Thyroid gland (tissue), 4 donors: ENCODE measurements at regions not wholly inside any gene's neighbourhood (a gene's known extent, or its start where the extent isn't known, plus 50 kb on each side); places are given as distances from the start of the nearest gene placed in this dataset.
A peak's percentile ranks its signal among the peaks of the same experiment; 100 is the strongest.

Experiments
- DNase-seq, 2 donors: peaks; one replicate each; pipeline ENCODE4 v3.0.0-alpha.2; 2019
- H3K27ac ChIP-seq, 3 donors: fragments of 200-600 bp; sonication (generic); 1 replicate in 2 of 3; 2 replicates in 1 of 3; pipeline ENCODE4 v1.5.1; 2016 to 2019; ENCODE audit warnings: mild to moderate bottlenecking in 1 of 3, moderate library complexity in 1 of 3
- H3K27me3 ChIP-seq: fragments of 200-600 bp; sonication (generic); one replicate; pipeline ENCODE4 v1.5.1; 2019
- H3K36me3 ChIP-seq, 2 donors: fragments of 200-600 bp; sonication (generic); one replicate each; pipeline ENCODE4 v1.5.1; 2016 to 2019
- H3K4me1 ChIP-seq, 2 donors: fragments of 200-600 bp; sonication (generic); one replicate each; pipeline ENCODE4 v1.5.1; 2017 to 2019
- H3K4me3 ChIP-seq, 3 donors: fragments of 200-600 bp; sonication (generic); replicated peaks in 1 of 3; 1 replicate in 2 of 3; 2 replicates in 1 of 3; pipeline ENCODE4 v1.5.1; 2016; ENCODE audit warnings: mild to moderate bottlenecking in 1 of 3
- H3K9me3 ChIP-seq: fragments of 200-600 bp; sonication (generic); one replicate; pipeline ENCODE4 v1.5.1; 2017
- CTCF ChIP-seq, 6 experiments: fragments of 200-600 bp in 3 of 6; fragments of 450-650 bp in 3 of 6; sonication (generic) in 3 of 6; IDR thresholded peaks; one replicate each; pipeline ENCODE4 v1.5.1; 2016 to 2019; ENCODE audit warnings: antibody characterized with exemption in 6 of 6, mild to moderate bottlenecking in 2 of 6, inconsistent platforms in 1 of 6, moderate library complexity in 1 of 6
- POLR2A ChIP-seq, 2 donors: fragments of 450-650 bp; IDR thresholded peaks; one replicate each; pipeline ENCODE4 v1.6.1; 2017; ENCODE audit warnings: antibody characterized with exemption in 2 of 2, mild to moderate bottlenecking in 2 of 2, moderate library complexity in 1 of 2
- WGBS, 2 donors: methylation state at CpG; one replicate each; pipeline ENCODE4 v1.1.5; 2017; 5-methylcytosine and 5-hydroxymethylcytosine counted together
- intact Hi-C: fragments of 100-400 bp; cut with DNase I; formaldehyde crosslinking; loops from one replicate; pipeline ENCODE4 v1.15.1; 2023

- H3K36me3 ChIP-seq: no peaks in the 10 kb centered on the region
- H3K4me1 ChIP-seq: peaks cover 11 to 15% of the 10 kb centered on the region in 2 donors
- DNase-seq: no peak
- WGBS, 2 donors: 76 to 81% methylated on average over 2 of the region's 2 CpGs
- H3K27me3 ChIP-seq: no peaks in the 10 kb centered on the region
- TF ChIP-seq POLR2A (IDR thresholded peaks at IDR 0.05) (no peak), CTCF (IDR thresholded peaks at IDR 0.05) (no peak)
- H3K27ac ChIP-seq: no peak overlapping the region
- intact Hi-C loops: no loop called here
- H3K9me3 ChIP-seq: no peaks in the 10 kb centered on the region
- no peak overlapping the region for H3K4me3 ChIP-seq
These were observed 159.5 kb upstream of the NRP1 start for GRCh38 chr10:33493978-33494377.

- WGBS, 2 donors: 90 to 92% methylated on average over 3 of the region's 3 CpGs
- intact Hi-C loops: no loop called here
- DNase-seq: no peak
These were observed 159.0 kb upstream of the NRP1 start for GRCh38 chr10:33493497-33493896.

GRCh38 chr10:33492701-33493345 lies 158.4 kb upstream of the NRP1 start:
- peaks cover 11 to 15% of the 10 kb centered on the region in 2 donors for H3K4me1 ChIP-seq
- 66 to 69% methylated on average over 4 of the region's 4 CpGs for WGBS, 2 donors
- no peak overlapping the region for H3K4me3 ChIP-seq
- DNase-seq: no peak
- H3K9me3 ChIP-seq: no peaks in the 10 kb centered on the region
- no peaks in the 10 kb centered on the region for H3K27me3 ChIP-seq
- TF ChIP-seq POLR2A (IDR thresholded peaks at IDR 0.05) (no peak), CTCF (IDR thresholded peaks at IDR 0.05) (no peak)
- H3K36me3 ChIP-seq: no peaks in the 10 kb centered on the region
- no peak overlapping the region for H3K27ac ChIP-seq
- intact Hi-C loops: no loop called here

More at GRCh38 chr10:33493497-33493896, 159.0 kb upstream of the NRP1 start:
- H3K4me3 ChIP-seq: no peak overlapping the region
- H3K4me1 ChIP-seq: peaks cover 11 to 15% of the 10 kb centered on the region in 2 donors
- no peak for TF ChIP-seq CTCF (IDR thresholded peaks at IDR 0.05)
- no peak for TF ChIP-seq POLR2A (IDR thresholded peaks at IDR 0.05)
- H3K36me3 ChIP-seq: no peaks in the 10 kb centered on the region
- no peaks in the 10 kb centered on the region for H3K9me3 ChIP-seq
- H3K27me3 ChIP-seq: no peaks in the 10 kb centered on the region
- no peak overlapping the region for H3K27ac ChIP-seq

- 37 to 51% methylated on average over 6 of the region's 6 CpGs for whole genome bisulfite sequencing, 2 donors
- DNase-seq: peak in 1 of 2 donors; percentile 5
- intact Hi-C loops: no loop called here
These were observed 155.2 kb upstream of the NRP1 start for GRCh38 chr10:33489501-33490176.

GRCh38 chr10:33487014-33487776 lies 152.7 kb upstream of the NRP1 start:
- H3K4me1 ChIP-seq: peaks cover 11 to 22% of the 10 kb centered on the region in 2 donors
- no peaks in the 10 kb centered on the region for H3K9me3 ChIP-seq
- WGBS, 2 donors: 65 to 68% methylated on average over 4 of the region's 4 CpGs
- no peaks in the 10 kb centered on the region for H3K36me3 ChIP-seq
- H3K27me3 ChIP-seq: no peaks in the 10 kb centered on the region
- intact Hi-C loops: no loop called here
- H3K4me3 ChIP-seq: no peak overlapping the region
- TF ChIP-seq CTCF (IDR thresholded peaks at IDR 0.05) (no peak), POLR2A (IDR thresholded peaks at IDR 0.05) (no peak)
- H3K27ac ChIP-seq: peak overlapping the region in 1 of 3 donors; percentile 16
- no peak for DNase-seq

More at GRCh38 chr10:33489501-33490176, 155.2 kb upstream of the NRP1 start:
- no peak overlapping the region for H3K4me3 ChIP-seq
- TF ChIP-seq POLR2A (IDR thresholded peaks at IDR 0.05): no peak
- H3K4me1 ChIP-seq: peaks cover 11 to 15% of the 10 kb centered on the region in 2 donors
- H3K36me3 ChIP-seq: no peaks in the 10 kb centered on the region
- no peaks in the 10 kb centered on the region for H3K9me3 ChIP-seq
- H3K27ac ChIP-seq: peak overlapping the region; percentile 5 to 78 (median 51)
- no peaks in the 10 kb centered on the region for H3K27me3 ChIP-seq
